Gastroesophageal sphincter (tissue), 3 donors: ENCODE measurements at regions not wholly inside any gene's neighbourhood (a gene's known extent, or its start where the extent isn't known, plus 50 kb on each side); places are given as distances from the start of the nearest gene placed in this dataset.

Experiments
- CTCF ChIP-seq, 4 experiments: fragments of 200-600 bp in 2 of 4; fragments of 450-650 bp in 2 of 4; sonication (generic) in 1 of 4; IDR thresholded peaks; one replicate each; pipeline ENCODE4 v1.5.1; 2017 to 2019; ENCODE audit warnings: antibody characterized with exemption in 4 of 4, mild to moderate bottlenecking in 2 of 4, moderate library complexity in 2 of 4
- EP300 ChIP-seq: sonication (generic); formaldehyde crosslinking; IDR thresholded peaks from one replicate; pipeline ENCODE4 v1.6.1; 2017; ENCODE audit warnings: antibody characterized with exemption, mild to moderate bottlenecking

- no peak for TF ChIP-seq CTCF (IDR thresholded peaks at IDR 0.05)
- no peak for TF ChIP-seq EP300
These were observed 110.3 kb upstream of the PTCH1 start for GRCh38 chr9:95626885-95627558.
